ENCODE measurements at regions not wholly inside any gene's neighbourhood (a gene's known extent, or its start where the extent isn't known, plus 50 kb on each side); places are given as distances from the start of the nearest gene placed in this dataset.

DNA sequence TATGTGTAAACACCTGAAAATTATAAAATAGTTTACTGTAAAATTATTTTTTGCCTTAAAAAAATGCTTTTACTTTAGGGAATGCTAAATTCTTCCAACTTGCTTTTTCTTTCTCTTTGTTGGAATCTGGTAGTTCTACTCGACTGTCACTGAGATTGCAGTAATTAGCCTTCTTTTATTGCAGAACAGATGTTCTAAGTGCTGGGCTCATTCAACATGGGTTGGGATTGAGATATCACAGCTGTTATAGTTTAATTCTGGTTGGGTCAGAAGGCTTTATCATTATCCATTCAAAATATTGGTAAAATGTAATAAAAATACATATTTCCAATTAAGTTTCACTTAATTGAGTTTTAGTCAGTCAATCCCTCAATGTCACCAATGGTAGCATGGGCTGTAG lies 686.7 kb downstream of the CDH18 start:
- BruUV-seq (replicated peaks): no TSS peak
- in situ Hi-C loops (cut with HindIII; ENCODE audit: low pct_unique_long_range_greater_than_20kb, low sequenced_read_pairs): no loop called here

DNA sequence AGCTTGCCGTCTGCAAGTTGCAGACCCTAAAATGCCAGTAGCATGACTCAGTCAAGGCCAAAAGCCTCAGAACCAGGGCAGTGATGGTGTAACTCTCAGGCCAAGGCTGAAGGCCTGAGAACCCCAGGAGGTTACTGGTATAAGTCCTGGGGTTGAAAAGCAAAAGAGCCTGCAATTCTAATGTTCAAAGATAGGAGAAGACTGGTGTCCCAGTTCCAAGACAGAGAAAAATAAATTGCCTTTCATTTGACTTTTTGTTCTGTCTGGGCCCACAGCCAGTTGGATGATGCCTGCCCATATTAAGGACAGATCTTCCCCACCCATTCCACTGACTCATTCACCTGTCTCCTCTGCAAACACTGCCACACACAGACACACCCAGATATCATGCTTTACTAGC lies 673.2 kb downstream of the CDH18 start:
- no peaks in the 10 kb centered on the region for H3K4me1 ChIP-seq (ENCODE audit: control insufficient read depth, insufficient read depth, low read length)
- H3K27ac ChIP-seq (ENCODE audit: low read length): no peak overlapping the region
- no peak for DNase-seq (ENCODE audit: low read depth, low spot score)
- no peaks in the 10 kb centered on the region; the same call in 1 of the 2 replicates for H3K9me3 ChIP-seq (ENCODE audit: control insufficient read depth, insufficient read depth, low read depth, low read length)
- TF ChIP-seq, protein P1, sequence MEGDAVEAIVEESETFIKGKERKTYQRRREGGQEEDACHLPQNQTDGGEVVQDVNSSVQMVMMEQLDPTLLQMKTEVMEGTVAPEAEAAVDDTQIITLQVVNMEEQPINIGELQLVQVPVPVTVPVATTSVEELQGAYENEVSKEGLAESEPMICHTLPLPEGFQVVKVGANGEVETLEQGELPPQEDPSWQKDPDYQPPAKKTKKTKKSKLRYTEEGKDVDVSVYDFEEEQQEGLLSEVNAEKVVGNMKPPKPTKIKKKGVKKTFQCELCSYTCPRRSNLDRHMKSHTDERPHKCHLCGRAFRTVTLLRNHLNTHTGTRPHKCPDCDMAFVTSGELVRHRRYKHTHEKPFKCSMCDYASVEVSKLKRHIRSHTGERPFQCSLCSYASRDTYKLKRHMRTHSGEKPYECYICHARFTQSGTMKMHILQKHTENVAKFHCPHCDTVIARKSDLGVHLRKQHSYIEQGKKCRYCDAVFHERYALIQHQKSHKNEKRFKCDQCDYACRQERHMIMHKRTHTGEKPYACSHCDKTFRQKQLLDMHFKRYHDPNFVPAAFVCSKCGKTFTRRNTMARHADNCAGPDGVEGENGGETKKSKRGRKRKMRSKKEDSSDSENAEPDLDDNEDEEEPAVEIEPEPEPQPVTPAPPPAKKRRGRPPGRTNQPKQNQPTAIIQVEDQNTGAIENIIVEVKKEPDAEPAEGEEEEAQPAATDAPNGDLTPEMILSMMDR (IDR thresholded peaks at IDR 0.05): no peak
- TF ChIP-seq POLR2AphosphoS5 (IDR thresholded peaks at IDR 0.05; ENCODE audit: low read depth, low read length) (no peak), TCF7L2 (IDR thresholded peaks at IDR 0.05; ENCODE audit: low read depth, low read length) (no peak), SIN3A (IDR thresholded peaks at IDR 0.05; ENCODE audit: borderline replicate concordance, insufficient read depth, low read depth, low read length) (no peak)
- TF ChIP-seq, protein P2, sequence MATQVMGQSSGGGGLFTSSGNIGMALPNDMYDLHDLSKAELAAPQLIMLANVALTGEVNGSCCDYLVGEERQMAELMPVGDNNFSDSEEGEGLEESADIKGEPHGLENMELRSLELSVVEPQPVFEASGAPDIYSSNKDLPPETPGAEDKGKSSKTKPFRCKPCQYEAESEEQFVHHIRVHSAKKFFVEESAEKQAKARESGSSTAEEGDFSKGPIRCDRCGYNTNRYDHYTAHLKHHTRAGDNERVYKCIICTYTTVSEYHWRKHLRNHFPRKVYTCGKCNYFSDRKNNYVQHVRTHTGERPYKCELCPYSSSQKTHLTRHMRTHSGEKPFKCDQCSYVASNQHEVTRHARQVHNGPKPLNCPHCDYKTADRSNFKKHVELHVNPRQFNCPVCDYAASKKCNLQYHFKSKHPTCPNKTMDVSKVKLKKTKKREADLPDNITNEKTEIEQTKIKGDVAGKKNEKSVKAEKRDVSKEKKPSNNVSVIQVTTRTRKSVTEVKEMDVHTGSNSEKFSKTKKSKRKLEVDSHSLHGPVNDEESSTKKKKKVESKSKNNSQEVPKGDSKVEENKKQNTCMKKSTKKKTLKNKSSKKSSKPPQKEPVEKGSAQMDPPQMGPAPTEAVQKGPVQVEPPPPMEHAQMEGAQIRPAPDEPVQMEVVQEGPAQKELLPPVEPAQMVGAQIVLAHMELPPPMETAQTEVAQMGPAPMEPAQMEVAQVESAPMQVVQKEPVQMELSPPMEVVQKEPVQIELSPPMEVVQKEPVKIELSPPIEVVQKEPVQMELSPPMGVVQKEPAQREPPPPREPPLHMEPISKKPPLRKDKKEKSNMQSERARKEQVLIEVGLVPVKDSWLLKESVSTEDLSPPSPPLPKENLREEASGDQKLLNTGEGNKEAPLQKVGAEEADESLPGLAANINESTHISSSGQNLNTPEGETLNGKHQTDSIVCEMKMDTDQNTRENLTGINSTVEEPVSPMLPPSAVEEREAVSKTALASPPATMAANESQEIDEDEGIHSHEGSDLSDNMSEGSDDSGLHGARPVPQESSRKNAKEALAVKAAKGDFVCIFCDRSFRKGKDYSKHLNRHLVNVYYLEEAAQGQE (IDR thresholded peaks at IDR 0.05; ENCODE audit: insufficient read depth in 1 of 2, low read depth in 2 of 2, low read length in 1 of 2): no peak
- ChIA-PET POLR2A (interaction anchor here (0.6 kb wide), 1 partner anchor 22 kb away, joined by 10 read pairs; no protein-coding TSS in a partner anchor), CTCF (no interaction called here)
- no peak for ATAC-seq
- H3K4me3 ChIP-seq (ENCODE audit: low read depth in 2 of 2, low read length in 2 of 2): no peak overlapping the region
- H3K27me3 ChIP-seq (ENCODE audit: control insufficient read depth, insufficient read depth, low read length): no peaks in the 10 kb centered on the region
- intact Hi-C loops (cut with micrococcal nuclease; ENCODE audit: unreplicated experiment) (no loop called here), in situ Hi-C loops (cut with HindIII; ENCODE audit: low pct_unique_long_range_greater_than_20kb, low sequenced_read_pairs) (no loop called here)
- no peaks in the 10 kb centered on the region for H3K36me3 ChIP-seq (ENCODE audit: control insufficient read depth, insufficient read depth, low read length)
- BruUV-seq (replicated peaks): no TSS peak

More for the DNA sequence above, 686.7 kb downstream of the CDH18 start:
- ATAC-seq (no peak), DNase-seq (ENCODE audit: low read depth, low spot score) (no peak)
- no peak overlapping the region for H3K27ac ChIP-seq (ENCODE audit: low read length)
- no peaks in the 10 kb centered on the region for H3K27me3 ChIP-seq (ENCODE audit: control insufficient read depth, insufficient read depth, low read length)
- H3K9me3 ChIP-seq (ENCODE audit: control insufficient read depth, insufficient read depth, low read depth, low read length): no peaks in the 10 kb centered on the region
- intact Hi-C loops (cut with micrococcal nuclease; ENCODE audit: unreplicated experiment): no loop called here
- ChIA-PET POLR2A (no interaction called here), CTCF (no interaction called here)
- TF ChIP-seq TCF7L2 (IDR thresholded peaks at IDR 0.05; ENCODE audit: low read depth, low read length) (no peak), POLR2AphosphoS5 (IDR thresholded peaks at IDR 0.05; ENCODE audit: low read depth, low read length) (no peak), SIN3A (IDR thresholded peaks at IDR 0.05; ENCODE audit: borderline replicate concordance, insufficient read depth, low read depth, low read length) (no peak)
- TF ChIP-seq, protein P2 (IDR thresholded peaks at IDR 0.05; ENCODE audit: insufficient read depth in 1 of 2, low read depth in 2 of 2, low read length in 1 of 2): no peak
- TF ChIP-seq, protein P1 (IDR thresholded peaks at IDR 0.05): no peak
- H3K4me3 ChIP-seq (ENCODE audit: low read depth in 2 of 2, low read length in 2 of 2): no peak overlapping the region
- H3K4me1 ChIP-seq (ENCODE audit: control insufficient read depth, insufficient read depth, low read length): no peaks in the 10 kb centered on the region
- no peaks in the 10 kb centered on the region for H3K36me3 ChIP-seq (ENCODE audit: control insufficient read depth, insufficient read depth, low read length)
